A204.1 (cell line): ENCODE measurements at regions not wholly inside any gene's neighbourhood (a gene's known extent, or its start where the extent isn't known, plus 50 kb on each side); places are given as distances from the start of the nearest gene placed in this dataset.
"Not testable (repeated sequence)": the region's sequence is repeated elsewhere in the genome, so short reads cannot be mapped to it uniquely, and the experiment has no call there.

Experiments
- FAIRE-seq: peaks from 2 replicates; lab custom pipeline; 2012; peaks lifted over from hg19 to GRCh38; lab: Jason Lieb, UNC

- FAIRE-seq, result no peak
Observed at GRCh38 chr9:74355107-74355506, 142.0 kb upstream of the RORB start.

DNA sequence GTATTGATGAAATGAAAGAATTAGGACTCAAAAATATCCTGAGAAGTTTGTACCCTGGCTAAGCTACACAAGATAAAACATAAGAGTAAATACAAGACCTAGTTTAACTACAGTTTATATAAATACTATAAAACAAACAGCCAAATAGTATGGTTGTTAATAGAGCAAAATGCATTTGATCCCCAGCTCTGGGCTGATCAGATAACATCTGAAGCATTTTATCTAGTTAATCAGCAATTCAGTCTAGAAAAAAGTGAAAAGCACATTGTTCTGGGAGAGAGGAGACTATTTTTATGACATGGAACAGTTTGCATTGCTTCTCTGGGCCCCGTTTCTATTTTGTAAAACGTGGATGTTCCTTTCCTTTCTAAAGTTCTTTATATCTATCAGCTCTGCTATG, 139.6 kb upstream of the RORB start:
- no peak for FAIRE-seq

- FAIRE-seq, result no peak
Observed at GRCh38 chr9:74358959-74359358, 138.2 kb upstream of the RORB start.

- FAIRE-seq, result no peak
Observed at GRCh38 chr9:74361508-74361907, 135.6 kb upstream of the RORB start.

DNA sequence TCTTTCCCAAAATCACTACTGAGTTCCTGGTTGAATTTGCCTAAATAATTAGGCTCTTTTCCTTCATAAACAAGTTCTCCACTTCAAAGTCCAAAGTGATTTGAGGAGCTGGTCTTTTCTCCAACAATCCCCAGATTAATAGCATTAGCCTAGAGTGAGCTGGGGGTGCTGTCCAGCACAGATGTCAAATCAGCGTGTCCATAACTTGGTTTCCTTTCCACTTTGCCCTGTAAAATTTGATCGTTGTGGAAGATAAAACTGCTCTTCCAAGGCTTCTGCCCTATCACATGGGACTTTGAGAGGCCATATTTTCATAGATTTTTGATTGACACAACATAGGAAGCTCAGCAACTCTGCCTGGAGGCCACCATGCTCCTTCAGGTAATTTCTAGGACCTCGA, 134.7 kb upstream of the RORB start:
- FAIRE-seq, result no peak

GRCh38 chr9:74366111-74366510, 131.0 kb upstream of the RORB start:
- FAIRE-seq, result no peak

GRCh38 chr9:74369844-74370243, 127.3 kb upstream of the RORB start:
- no peak for FAIRE-seq

- FAIRE-seq, result no peak
Observed at GRCh38 chr9:74373348-74373747, 123.8 kb upstream of the RORB start.

GRCh38 chr9:74379718-74380117, 117.4 kb upstream of the RORB start:
- FAIRE-seq, result no peak

DNA sequence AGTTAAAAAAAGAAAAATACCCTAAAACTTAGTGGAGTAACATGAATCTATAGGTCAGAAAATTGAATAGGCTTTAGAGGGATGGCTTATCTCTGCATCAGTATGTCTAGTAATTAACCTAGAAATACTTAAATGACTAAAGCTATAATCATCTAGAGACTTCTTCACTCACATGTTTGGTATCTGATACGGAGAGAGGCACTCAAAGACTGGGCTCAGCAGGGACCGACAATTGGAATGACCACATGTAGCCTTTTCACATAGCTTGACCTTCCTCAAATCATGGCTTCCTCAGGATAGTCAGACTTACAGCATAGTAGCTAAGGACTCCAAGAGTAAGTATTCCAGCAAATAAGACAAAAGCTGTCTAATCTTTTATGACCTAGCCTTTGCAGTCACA, 105.3 kb upstream of the RORB start:
- FAIRE-seq, result no peak

DNA sequence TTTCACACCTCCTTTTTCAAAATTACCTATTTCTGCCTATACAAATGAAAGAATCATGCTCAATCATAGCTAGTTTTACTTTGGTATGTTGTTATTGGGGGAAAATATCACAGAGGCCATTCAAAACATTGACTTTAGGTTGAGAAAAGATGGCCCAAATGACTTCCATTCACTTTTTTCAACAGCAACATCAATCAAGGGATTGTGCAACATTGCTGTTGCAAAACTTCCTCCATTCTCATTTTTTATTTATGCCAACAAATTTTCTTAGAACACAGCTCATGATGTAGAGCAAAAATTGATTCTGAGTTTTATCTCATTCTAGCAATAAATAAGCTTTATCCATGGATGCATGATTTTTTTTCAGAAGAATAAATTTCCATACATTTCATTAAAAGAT, 93.6 kb upstream of the RORB start:
- no peak for FAIRE-seq

GRCh38 chr9:74404620-74405019, 92.5 kb upstream of the RORB start:
- no peak for FAIRE-seq

DNA sequence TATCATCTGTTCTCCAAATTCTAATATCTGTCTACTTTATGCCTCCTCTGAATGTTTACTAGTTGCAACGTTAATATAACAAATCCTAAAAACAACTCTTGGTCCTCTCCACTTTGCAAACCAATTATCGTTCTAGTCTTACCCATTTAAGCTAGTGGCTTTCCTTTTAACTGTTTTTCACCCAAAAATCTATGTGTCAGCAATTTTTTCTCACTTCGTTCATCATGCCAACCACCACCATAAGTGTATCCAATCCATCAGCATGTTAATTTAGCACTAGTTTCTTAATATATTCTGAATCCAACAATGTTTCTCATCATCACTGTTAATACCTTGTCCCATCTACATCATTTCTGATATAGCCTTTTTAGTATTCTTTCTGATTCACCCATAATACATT, 90.0 kb upstream of the RORB start:
- no peak for FAIRE-seq

DNA sequence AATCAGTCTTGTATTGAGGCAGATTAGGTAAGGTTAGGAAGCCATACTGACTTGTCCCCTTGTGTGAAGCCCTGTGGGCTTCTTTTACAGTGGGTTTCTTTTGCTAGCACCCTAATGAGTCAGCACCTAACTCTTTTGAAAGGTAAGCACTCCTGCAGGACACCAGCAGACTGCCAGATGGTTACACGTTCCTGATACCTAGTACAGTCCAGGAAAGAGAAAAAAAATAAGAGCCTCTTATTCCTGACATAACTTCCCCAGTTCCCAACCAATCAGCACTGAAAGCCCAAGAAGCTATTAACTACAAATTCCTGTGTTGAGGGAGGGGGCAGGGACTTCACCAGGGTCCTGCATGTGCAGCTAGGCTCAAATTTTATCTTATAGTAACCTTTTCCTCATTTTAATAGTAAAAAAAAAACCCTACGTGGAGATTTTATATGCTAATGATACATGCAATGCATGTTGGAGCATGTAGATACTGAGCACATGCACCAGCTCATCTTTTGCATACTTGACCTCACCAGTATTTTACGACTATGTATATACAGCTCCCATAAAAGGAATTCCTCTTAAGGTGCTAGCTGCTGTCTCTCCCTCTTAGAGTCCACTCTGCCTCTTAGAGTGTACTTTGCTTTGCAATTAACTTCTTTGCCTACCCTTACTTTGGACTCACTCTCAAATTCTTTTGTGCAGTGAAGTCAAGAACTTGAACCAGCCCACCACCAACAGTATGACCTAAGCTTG, 84.7 kb upstream of the RORB start:
- no peak for FAIRE-seq

- no peak for FAIRE-seq
Observed at GRCh38 chr9:74413876-74414275, 83.3 kb upstream of the RORB start.

DNA sequence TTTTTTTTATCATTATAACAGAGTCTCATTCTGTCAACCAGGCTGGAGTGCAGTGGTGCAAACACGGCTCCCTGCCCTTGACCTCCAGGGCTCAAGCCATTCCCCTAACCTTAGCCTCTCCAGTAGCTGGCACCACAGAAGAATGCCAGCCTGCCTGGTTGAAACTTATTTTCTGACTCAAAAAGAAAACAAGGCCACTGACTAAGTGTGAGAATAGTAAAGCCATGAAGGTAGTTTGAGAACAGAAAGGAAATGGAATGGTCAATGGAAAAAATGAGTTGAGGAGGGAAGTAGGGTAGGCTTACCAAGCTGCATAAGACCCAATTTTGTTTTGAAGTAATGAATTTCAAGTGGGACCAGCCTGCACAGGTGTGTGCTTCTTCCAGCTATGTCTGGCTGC, 82.8 kb upstream of the RORB start:
- FAIRE-seq, result no peak

DNA sequence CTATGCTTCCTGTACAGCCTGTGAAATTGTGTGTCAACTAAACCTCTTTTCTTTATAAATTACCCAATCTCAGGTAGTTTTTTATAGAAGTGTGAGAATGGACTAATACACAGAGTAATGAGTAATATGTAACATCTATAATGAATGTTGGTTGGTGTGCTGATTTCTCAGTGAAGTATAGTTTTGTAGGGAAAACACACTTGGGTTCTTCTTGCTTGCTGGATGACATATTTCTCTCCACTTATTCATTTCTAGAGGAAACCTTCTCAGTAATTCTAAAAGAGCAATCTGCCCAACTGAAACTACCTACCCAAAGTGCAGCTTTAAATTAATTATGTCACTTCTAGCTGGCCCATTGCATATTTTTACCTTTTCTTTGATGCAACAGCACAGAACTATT, 81.1 kb upstream of the RORB start:
- FAIRE-seq, result no peak

DNA sequence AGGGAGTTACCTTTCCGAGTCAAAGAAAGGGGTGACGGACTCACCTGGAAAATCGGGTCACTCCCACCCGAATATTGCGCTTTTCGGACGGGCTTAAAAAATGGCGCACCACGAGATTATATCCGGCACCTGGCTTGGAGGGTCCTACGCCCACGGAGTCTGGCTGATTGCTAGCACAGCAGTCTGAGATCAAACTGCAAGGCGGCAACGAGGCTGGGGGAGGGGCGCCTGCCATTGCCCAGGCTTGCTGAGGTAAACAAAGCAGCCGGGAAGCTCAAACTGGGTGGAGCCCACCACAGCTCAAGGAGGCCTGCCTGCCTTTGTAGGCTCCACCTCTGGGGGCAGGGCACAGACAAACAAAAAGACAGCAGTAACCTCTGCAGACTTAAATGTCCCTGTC, 72.6 kb upstream of the RORB start:
- FAIRE-seq, result not testable (repeated sequence)

- FAIRE-seq, result no peak
Observed at GRCh38 chr9:74431467-74431866, 65.7 kb upstream of the RORB start.

- FAIRE-seq, result no peak
Observed at GRCh38 chr9:74443036-74443750, 53.9 kb upstream of the RORB start.

DNA sequence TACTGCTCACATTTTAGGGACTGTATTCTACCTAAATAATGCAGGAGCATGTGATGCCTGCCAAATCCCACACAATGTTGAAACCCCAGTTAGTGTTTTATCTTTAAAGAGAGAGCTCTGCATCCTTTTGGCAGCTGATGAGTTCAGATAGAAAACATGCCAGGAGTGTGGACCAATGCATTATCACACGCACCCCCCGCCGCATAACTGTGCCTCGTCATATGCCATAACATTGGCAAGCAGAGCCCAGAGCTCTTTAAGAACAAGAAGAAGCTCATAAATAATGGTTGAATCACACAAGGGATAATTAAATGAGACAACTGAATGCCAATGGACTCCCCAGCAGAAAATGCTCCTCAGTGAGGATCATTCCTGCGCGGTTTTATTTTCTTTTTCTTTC, 52.8 kb upstream of the RORB start:
- FAIRE-seq, result no peak
